Raji (cell line): ENCODE measurements at regions not wholly inside any gene's neighbourhood (a gene's known extent, or its start where the extent isn't known, plus 50 kb on each side); places are given as distances from the start of the nearest gene placed in this dataset.

Source experiments
- POLR2A ChIP-seq: IDR thresholded peaks from 2 replicates; pipeline ENCODE4 v1.6.1; 2011; ENCODE audit warnings: low read depth, low read length, control low read depth; ENCODE audit not compliant: insufficient read depth

- no peak for TF ChIP-seq POLR2A
Measured at GRCh38 chr2:242024751-242025355, 155.3 kb downstream of the RTP5 start.

- no peak for TF ChIP-seq POLR2A
Measured at GRCh38 chr2:242027676-242028450, 158.3 kb downstream of the RTP5 start.

GRCh38 chr2:242029422-242030225, 160.1 kb downstream of the RTP5 start:
- TF ChIP-seq POLR2A, result no peak

- TF ChIP-seq POLR2A, result no peak
Measured at GRCh38 chr2:242030226-242030575, 160.7 kb downstream of the RTP5 start.

- TF ChIP-seq POLR2A, result no peak
Measured at GRCh38 chr2:242030858-242031257, 161.3 kb downstream of the RTP5 start.

GRCh38 chr2:242031481-242032019, 162.0 kb downstream of the RTP5 start:
- TF ChIP-seq POLR2A, result no peak

GRCh38 chr2:242032780-242033656, 163.5 kb downstream of the RTP5 start:
- no peak for TF ChIP-seq POLR2A

GRCh38 chr2:242034138-242034537, 164.6 kb downstream of the RTP5 start:
- TF ChIP-seq POLR2A, result no peak

- no peak for TF ChIP-seq POLR2A
Measured at GRCh38 chr2:242034996-242035814, 165.7 kb downstream of the RTP5 start.

- no peak for TF ChIP-seq POLR2A
Measured at GRCh38 chr2:242035858-242036652, 166.5 kb downstream of the RTP5 start.

- TF ChIP-seq POLR2A, result no peak
Measured at GRCh38 chr2:242036653-242036950, 167.1 kb downstream of the RTP5 start.

GRCh38 chr2:242038166-242038927, 168.8 kb downstream of the RTP5 start:
- TF ChIP-seq POLR2A, result no peak

- TF ChIP-seq POLR2A, result no peak
Measured at GRCh38 chr2:242038928-242039341, 169.4 kb downstream of the RTP5 start.

- no peak for TF ChIP-seq POLR2A
Measured at GRCh38 chr2:242040303-242040655, 170.8 kb downstream of the RTP5 start.
